GM12891 (cell line): ENCODE measurements at regions not wholly inside any gene's neighbourhood (a gene's known extent, or its start where the extent isn't known, plus 50 kb on each side); places are given as distances from the start of the nearest gene placed in this dataset.

Source experiments
- DNase-seq: peaks from one replicate; pipeline ENCODE4 v3.0.0; 2011; ENCODE audit warnings: low spot score; ENCODE audit not compliant: insufficient read length
- FAIRE-seq: peaks from 2 replicates; lab custom pipeline; 2011; peaks lifted over from hg19 to GRCh38; lab: Jason Lieb, UNC
- PAX5 ChIP-seq: IDR thresholded peaks from 2 replicates; pipeline ENCODE4 v1.6.1; 2011; ENCODE audit warnings: low read length, moderate library complexity, mild to moderate bottlenecking; ENCODE audit not compliant: insufficient read depth, severe bottlenecking
- POLR2A ChIP-seq: IDR thresholded peaks from 2 replicates; pipeline ENCODE4 v1.6.1; 2011; ENCODE audit warnings: low read depth, low read length, control low read depth
- POLR2AphosphoS5 ChIP-seq: IDR thresholded peaks from 2 replicates; pipeline ENCODE4 v1.6.1; 2011; ENCODE audit warnings: low read depth, low read length, control low read depth
- POU2F2 ChIP-seq: IDR thresholded peaks from 2 replicates; pipeline ENCODE4 v1.6.1; 2011; ENCODE audit warnings: low read depth, mild to moderate bottlenecking, control low read depth, low read length, moderate library complexity
- SPI1 ChIP-seq: IDR thresholded peaks from 2 replicates; pipeline ENCODE4 v1.6.1; 2011; ENCODE audit warnings: low read depth, low read length, control low read depth
- TAF1 ChIP-seq: IDR thresholded peaks from 2 replicates; pipeline ENCODE4 v1.6.1; 2011; ENCODE audit warnings: low read depth, low read length, control low read depth

DNA sequence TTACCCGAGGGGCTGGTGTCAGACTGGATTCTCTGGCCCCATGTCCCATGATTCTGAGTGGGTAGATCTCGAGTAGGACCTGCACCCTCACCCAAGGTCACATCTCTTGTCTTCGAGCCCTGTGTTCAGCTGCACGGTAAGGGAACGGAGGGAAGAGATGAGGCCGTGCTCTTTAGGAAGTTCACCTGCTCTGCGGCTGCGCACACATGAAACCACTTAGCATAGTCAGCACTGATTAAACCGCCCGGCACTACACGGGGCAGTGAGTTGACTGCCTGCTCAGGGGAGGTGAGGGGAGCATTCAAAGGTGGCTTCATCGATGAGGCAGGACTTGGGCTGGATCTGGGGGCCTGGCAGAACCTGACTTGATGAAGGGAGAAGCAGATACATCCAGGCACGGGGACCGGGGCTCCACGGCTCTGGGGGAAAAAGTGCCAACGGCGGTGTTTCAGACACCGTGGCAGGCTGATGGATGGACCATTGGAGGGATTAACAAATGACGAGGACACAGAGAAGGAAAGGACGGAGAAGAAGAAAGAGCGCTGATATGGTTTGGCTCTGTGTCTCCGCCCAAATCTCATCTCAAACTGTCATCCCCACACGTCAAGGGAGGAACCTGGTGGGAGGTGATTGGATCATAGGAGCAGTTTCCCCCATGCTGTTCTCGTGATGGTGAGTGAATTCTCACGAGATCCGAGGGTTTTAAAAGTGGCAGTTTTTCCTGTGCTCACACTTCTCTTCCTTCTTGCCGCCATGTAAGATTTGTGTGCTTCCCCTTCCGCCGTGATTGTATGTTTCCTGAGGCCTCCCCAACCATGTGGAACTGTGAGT, 248.6 kb downstream of the CYP26B1 start:
- no peak for FAIRE-seq
- TF ChIP-seq SPI1, result no peak
- TF ChIP-seq TAF1, result no peak
- no peak for TF ChIP-seq POU2F2
- no peak for TF ChIP-seq POLR2A
- no peak for TF ChIP-seq PAX5
- no peak for TF ChIP-seq POLR2AphosphoS5
- no peak for DNase-seq

DNA sequence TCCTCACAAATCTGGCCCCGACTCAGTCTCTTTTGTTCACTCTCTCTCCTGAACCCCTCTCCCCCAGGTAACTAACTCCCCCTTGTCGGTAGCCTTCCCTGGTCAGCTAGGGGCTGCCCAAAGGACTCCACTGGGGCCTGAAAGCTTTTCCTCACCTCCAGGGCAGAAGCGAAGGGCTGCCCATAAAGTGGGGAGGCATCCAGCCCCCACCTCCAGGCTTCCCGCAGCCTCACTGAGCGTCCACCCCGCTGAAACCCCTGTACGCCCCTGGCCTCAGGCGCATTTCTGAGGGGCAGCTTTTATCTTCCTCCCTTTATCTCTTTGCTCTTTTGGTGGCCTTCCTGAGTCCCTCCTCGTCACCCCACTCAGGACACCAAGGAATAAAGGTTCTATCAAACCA, 249.3 kb downstream of the CYP26B1 start:
- no peak for TF ChIP-seq PAX5
- no peak for TF ChIP-seq POU2F2
- no peak for TF ChIP-seq TAF1
- TF ChIP-seq POLR2AphosphoS5, result no peak
- no peak for TF ChIP-seq SPI1
- TF ChIP-seq POLR2A, result no peak
- no peak for DNase-seq
- no peak for FAIRE-seq

- no peak for DNase-seq
- FAIRE-seq, result no peak
- TF ChIP-seq TAF1 (no peak), PAX5 (no peak), POLR2AphosphoS5 (no peak), SPI1 (no peak), POLR2A (no peak), POU2F2 (no peak)
These were observed 249.8 kb downstream of the CYP26B1 start for GRCh38 chr2:71897836-71898235.

DNA sequence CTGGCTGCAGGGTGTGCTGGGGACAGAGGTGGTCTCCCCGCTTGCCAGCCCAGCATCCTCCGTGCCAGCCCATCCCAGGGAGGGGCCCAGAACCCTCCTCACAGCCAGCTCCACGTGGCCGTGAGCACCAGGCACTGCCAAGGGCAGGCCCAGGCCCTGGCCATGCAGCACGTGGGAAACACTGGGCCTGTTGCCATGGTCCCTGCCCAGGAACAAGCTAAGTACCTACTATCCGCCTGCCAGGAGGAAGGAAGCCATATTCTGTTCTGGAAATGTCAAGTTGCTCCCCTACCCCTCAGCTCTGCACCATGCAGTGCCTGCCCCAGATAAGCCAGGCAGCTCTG, 250.6 kb downstream of the CYP26B1 start:
- no peak for DNase-seq
- FAIRE-seq, result no peak
- TF ChIP-seq TAF1 (no peak), POLR2AphosphoS5 (no peak), SPI1 (no peak), PAX5 (no peak), POU2F2 (no peak)

- FAIRE-seq (no peak), DNase-seq (no peak)
- TF ChIP-seq TAF1 (no peak), POU2F2 (no peak), POLR2A (no peak), SPI1 (no peak), PAX5 (no peak), POLR2AphosphoS5 (no peak)
These were observed 251.1 kb downstream of the CYP26B1 start for GRCh38 chr2:71896385-71897136.

DNA sequence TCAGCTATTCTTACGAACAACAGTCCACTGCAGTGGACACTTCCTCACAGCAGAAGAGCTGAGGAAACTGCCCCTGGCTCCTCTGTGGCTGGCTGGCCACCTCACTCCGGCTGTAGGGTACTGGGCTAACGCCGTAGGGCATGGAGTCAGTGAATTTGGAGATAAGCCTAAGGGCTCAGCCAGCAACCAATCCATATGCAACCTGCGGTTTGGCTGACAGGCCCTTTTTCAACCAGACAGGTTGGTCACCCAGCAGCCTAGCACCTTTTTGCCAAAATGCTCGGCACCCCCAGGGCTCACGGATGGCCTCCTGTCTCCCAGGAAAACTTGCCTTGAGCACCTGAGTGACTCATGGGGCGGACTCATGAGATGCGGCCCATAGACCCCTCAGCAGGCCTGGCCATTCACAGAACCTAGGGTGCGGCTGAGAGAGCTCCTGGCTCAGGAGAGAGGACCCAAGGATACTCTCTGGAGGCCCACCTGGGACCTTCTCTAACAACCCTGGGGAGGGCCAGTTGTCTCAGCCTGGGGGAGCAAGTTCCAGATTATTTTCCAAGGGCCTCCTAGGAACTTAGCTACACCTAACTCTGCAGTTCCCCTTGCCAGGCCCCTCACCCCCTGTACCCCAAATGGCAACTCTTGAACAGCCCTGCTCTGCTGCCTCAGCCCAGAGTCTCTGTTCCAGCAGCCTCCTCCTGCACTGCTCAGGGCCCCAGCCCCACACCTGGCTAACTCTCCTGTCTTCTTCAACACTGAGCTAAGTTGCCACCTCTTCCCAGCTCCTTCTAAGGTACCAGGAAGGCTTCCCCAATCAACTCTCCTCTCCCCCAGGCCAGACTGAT, 252.1 kb downstream of the CYP26B1 start:
- no peak for FAIRE-seq
- DNase-seq, result no peak
- TF ChIP-seq PAX5 (no peak), SPI1 (no peak), POLR2A (no peak), POLR2AphosphoS5 (no peak), TAF1 (no peak), POU2F2 (no peak)

DNA sequence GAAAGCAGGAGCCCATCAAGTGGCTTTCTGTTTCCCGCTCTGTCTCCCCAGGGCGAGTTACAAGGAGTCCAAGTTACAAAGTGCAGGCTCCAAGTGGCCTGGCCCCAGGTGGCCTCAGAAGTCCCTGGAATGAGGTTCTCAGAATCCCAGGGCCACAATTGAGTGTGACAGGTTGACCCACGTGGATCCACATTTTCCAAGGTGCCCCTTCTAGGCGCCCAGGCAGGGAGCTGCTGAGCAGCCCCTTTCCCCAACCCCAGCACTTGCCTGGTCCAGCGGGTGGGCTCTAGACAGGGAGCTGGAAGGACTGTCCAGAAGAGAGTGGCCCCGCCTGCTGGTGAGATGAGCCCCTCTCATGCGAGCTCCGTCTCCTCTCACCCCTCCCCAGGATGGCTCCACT, 253.4 kb downstream of the CYP26B1 start:
- no peak for FAIRE-seq
- TF ChIP-seq POLR2A (no peak), SPI1 (no peak), PAX5 (no peak), POU2F2 (no peak), TAF1 (no peak), POLR2AphosphoS5 (no peak)
- no peak for DNase-seq

- DNase-seq (no peak), FAIRE-seq (no peak)
- TF ChIP-seq PAX5 (no peak), POLR2AphosphoS5 (no peak), POLR2A (no peak), POU2F2 (no peak), SPI1 (no peak), TAF1 (no peak)
These were observed 254.0 kb downstream of the CYP26B1 start for GRCh38 chr2:71893646-71894045.
